HepG2 (cell line): ENCODE measurements at regions not wholly inside any gene's neighbourhood (a gene's known extent, or its start where the extent isn't known, plus 50 kb on each side); places are given as distances from the start of the nearest gene placed in this dataset.

Experiments used
- GLI4 ChIP-seq: sonication (generic); formaldehyde crosslinking; IDR thresholded peaks from 2 replicates; pipeline ENCODE4 v1.5.1; 2020; ENCODE audit warnings: missing genetic modification reagents, mild to moderate bottlenecking, moderate library complexity, borderline replicate concordance
- KDM1A ChIP-seq: IDR thresholded peaks from 2 replicates; pipeline ENCODE4 v1.6.1; 2016; ENCODE audit warnings: missing compliant biosample characterization
- KLF6 ChIP-seq: IDR thresholded peaks from 2 replicates; pipeline ENCODE4 v1.8.0; 2016; ENCODE audit warnings: missing biosample characterization, missing genetic modification reagents
- LCORL ChIP-seq, 2 experiments: fragments of 450-650 bp in 1 of 2; sonication (generic) in 1 of 2; formaldehyde crosslinking in 1 of 2; IDR thresholded peaks; 2 replicates each; pipeline versions ENCODE4 v1.5.0 to v1.6.1; 2017 to 2020; ENCODE audit warnings: antibody characterized with exemption in 1 of 2, missing genetic modification reagents in 1 of 2
- MATR3 ChIP-seq: sonication (generic); formaldehyde crosslinking; IDR thresholded peaks from 2 replicates; pipeline ENCODE4 v1.4.0; 2020; ENCODE audit warnings: missing genetic modification reagents
- MTA1 ChIP-seq: sonication (generic); formaldehyde crosslinking; IDR thresholded peaks from 2 replicates; pipeline ENCODE4 v1.4.0; 2020; ENCODE audit warnings: missing genetic modification reagents, mild to moderate bottlenecking, borderline replicate concordance
- RFXAP ChIP-seq: sonication (generic); formaldehyde crosslinking; IDR thresholded peaks from 2 replicates; pipeline ENCODE4 v1.4.0; 2020; ENCODE audit warnings: missing genetic modification reagents, borderline replicate concordance
- TSC22D2 ChIP-seq: sonication (generic); formaldehyde crosslinking; IDR thresholded peaks from 2 replicates; pipeline ENCODE4 v1.5.1; 2020; ENCODE audit warnings: missing genetic modification reagents, mild to moderate bottlenecking, borderline replicate concordance
- YY1 ChIP-seq: IDR thresholded peaks from 2 replicates; pipeline ENCODE4 v1.6.1; 2011; ENCODE audit warnings: low read length, low read depth, moderate library complexity, mild to moderate bottlenecking; ENCODE audit not compliant: insufficient read depth, insufficient replicate concordance
- ZNF24 ChIP-seq: fragments of 450-650 bp; IDR thresholded peaks from 2 replicates; pipeline ENCODE4 v1.6.1; 2017; ENCODE audit warnings: antibody characterized with exemption, mild to moderate bottlenecking
- ZNF292 ChIP-seq: sonication (generic); formaldehyde crosslinking; IDR thresholded peaks from 2 replicates; pipeline ENCODE4 v1.8.1; 2022; ENCODE audit warnings: mild to moderate bottlenecking, low read depth, missing genetic modification reagents, borderline replicate concordance
- ZNF530 ChIP-seq: sonication (generic); formaldehyde crosslinking; IDR thresholded peaks from 2 replicates; pipeline ENCODE4 v1.5.0; 2020; ENCODE audit warnings: low read depth, mild to moderate bottlenecking, missing genetic modification reagents
- ZNF558 ChIP-seq: sonication (generic); formaldehyde crosslinking; IDR thresholded peaks from 2 replicates; pipeline ENCODE4 v1.9.0; 2022; ENCODE audit warnings: mild to moderate bottlenecking, missing genetic modification reagents, borderline replicate concordance
- ZNF816 ChIP-seq: sonication (generic); formaldehyde crosslinking; IDR thresholded peaks from 2 replicates; pipeline ENCODE4 v1.8.0; 2022; ENCODE audit warnings: missing genetic modification reagents, mild to moderate bottlenecking, borderline replicate concordance
- ZNF879 ChIP-seq: sonication (generic); formaldehyde crosslinking; IDR thresholded peaks from 2 replicates; pipeline ENCODE4 v1.8.1; 2023; ENCODE audit warnings: missing genetic modification reagents
- TF ChIP-seq, protein P1 (sequence below): sonication (generic); formaldehyde crosslinking; IDR thresholded peaks from 2 replicates; pipeline ENCODE4 v1.4.0; 2020; ENCODE audit warnings: missing genetic modification reagents
- TF ChIP-seq, protein P2 (sequence below): sonication (generic); formaldehyde crosslinking; IDR thresholded peaks from 2 replicates; pipeline ENCODE4 v1.9.0; 2021; ENCODE audit warnings: mild to moderate bottlenecking, missing genetic modification reagents
- TF ChIP-seq, protein P3 (sequence below): sonication (generic); formaldehyde crosslinking; IDR thresholded peaks from 2 replicates; pipeline ENCODE4 v1.9.0; 2022; ENCODE audit warnings: missing genetic modification reagents, mild to moderate bottlenecking, borderline replicate concordance

DNA sequence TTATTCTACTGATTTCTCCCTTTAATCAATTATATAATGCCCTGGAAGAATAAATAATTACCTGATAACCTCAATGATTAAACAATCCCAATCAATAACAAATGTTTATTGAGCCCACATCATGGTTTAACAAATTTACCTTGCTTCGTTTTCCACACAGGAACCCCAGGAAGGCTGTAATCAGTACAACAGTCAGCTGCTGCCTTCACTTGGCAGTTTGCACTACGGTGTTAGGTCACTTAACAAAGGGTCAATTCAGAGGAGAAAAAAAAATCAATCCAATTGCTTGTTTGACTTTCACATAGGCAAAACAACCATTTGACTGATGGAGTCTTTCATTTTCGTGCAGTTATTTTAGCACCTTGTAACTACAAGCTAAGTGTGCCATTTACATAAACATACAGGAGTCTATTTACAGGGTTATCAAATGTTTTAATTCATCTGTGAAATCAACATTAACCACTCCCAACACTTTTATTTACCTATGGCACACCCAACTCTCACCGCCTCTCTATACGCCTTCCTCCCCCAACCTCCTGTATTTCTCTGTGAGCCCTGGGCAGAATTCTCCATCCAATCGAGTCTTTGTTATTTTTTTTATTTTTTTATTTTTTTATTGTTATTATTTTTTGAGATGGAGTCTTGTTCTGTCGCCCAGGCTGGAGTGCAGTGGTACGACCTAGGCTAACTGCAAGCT is 140.4 kb upstream of the TAB2 start (continued):
- TF ChIP-seq GLI4: no peak
- TF ChIP-seq MATR3 (CRISPR knock-in tag): no peak
- no peak for TF ChIP-seq RFXAP
- no peak for TF ChIP-seq TSC22D2 (CRISPR knock-in tag)
- no peak for TF ChIP-seq KDM1A (CRISPR knock-in tag)
- 0 out of 2 replicates have a peak, but pooled peaks have one; percentile 38 for TF ChIP-seq ZNF24
- TF ChIP-seq, protein P1, sequence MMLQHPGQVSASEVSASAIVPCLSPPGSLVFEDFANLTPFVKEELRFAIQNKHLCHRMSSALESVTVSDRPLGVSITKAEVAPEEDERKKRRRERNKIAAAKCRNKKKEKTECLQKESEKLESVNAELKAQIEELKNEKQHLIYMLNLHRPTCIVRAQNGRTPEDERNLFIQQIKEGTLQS (CRISPR knock-in tag): no peak
- TF ChIP-seq LCORL (IDR thresholded peaks at IDR 0.05): no peak
- no peak for TF ChIP-seq LCORL (CRISPR knock-in tag; IDR thresholded peaks at IDR 0.05)
- TF ChIP-seq ZNF879 (CRISPR knock-in tag): no peak
- TF ChIP-seq ZNF816 (CRISPR knock-in tag): no peak
- TF ChIP-seq, protein P2, sequence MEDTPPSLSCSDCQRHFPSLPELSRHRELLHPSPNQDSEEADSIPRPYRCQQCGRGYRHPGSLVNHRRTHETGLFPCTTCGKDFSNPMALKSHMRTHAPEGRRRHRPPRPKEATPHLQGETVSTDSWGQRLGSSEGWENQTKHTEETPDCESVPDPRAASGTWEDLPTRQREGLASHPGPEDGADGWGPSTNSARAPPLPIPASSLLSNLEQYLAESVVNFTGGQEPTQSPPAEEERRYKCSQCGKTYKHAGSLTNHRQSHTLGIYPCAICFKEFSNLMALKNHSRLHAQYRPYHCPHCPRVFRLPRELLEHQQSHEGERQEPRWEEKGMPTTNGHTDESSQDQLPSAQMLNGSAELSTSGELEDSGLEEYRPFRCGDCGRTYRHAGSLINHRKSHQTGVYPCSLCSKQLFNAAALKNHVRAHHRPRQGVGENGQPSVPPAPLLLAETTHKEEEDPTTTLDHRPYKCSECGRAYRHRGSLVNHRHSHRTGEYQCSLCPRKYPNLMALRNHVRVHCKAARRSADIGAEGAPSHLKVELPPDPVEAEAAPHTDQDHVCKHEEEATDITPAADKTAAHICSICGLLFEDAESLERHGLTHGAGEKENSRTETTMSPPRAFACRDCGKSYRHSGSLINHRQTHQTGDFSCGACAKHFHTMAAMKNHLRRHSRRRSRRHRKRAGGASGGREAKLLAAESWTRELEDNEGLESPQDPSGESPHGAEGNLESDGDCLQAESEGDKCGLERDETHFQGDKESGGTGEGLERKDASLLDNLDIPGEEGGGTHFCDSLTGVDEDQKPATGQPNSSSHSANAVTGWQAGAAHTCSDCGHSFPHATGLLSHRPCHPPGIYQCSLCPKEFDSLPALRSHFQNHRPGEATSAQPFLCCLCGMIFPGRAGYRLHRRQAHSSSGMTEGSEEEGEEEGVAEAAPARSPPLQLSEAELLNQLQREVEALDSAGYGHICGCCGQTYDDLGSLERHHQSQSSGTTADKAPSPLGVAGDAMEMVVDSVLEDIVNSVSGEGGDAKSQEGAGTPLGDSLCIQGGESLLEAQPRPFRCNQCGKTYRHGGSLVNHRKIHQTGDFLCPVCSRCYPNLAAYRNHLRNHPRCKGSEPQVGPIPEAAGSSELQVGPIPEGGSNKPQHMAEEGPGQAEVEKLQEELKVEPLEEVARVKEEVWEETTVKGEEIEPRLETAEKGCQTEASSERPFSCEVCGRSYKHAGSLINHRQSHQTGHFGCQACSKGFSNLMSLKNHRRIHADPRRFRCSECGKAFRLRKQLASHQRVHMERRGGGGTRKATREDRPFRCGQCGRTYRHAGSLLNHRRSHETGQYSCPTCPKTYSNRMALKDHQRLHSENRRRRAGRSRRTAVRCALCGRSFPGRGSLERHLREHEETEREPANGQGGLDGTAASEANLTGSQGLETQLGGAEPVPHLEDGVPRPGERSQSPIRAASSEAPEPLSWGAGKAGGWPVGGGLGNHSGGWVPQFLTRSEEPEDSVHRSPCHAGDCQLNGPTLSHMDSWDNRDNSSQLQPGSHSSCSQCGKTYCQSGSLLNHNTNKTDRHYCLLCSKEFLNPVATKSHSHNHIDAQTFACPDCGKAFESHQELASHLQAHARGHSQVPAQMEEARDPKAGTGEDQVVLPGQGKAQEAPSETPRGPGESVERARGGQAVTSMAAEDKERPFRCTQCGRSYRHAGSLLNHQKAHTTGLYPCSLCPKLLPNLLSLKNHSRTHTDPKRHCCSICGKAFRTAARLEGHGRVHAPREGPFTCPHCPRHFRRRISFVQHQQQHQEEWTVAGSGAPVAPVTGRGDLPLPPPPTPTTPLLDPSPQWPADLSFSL: no peak
- TF ChIP-seq ZNF292: peak; percentile 36; the same call in 1 of the 2 replicates
- TF ChIP-seq MTA1 (CRISPR knock-in tag): no peak
- no peak for TF ChIP-seq ZNF558
- TF ChIP-seq KLF6 (CRISPR knock-in tag): peak; percentile 55; the same call in 1 of the 2 replicates
- no peak for TF ChIP-seq ZNF530 (CRISPR knock-in tag)
- no peak for TF ChIP-seq YY1
- TF ChIP-seq, protein P3, sequence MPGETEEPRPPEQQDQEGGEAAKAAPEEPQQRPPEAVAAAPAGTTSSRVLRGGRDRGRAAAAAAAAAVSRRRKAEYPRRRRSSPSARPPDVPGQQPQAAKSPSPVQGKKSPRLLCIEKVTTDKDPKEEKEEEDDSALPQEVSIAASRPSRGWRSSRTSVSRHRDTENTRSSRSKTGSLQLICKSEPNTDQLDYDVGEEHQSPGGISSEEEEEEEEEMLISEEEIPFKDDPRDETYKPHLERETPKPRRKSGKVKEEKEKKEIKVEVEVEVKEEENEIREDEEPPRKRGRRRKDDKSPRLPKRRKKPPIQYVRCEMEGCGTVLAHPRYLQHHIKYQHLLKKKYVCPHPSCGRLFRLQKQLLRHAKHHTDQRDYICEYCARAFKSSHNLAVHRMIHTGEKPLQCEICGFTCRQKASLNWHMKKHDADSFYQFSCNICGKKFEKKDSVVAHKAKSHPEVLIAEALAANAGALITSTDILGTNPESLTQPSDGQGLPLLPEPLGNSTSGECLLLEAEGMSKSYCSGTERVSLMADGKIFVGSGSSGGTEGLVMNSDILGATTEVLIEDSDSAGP (CRISPR knock-in tag): no peak
